ENCODE measurements at regions not wholly inside any gene's neighbourhood (a gene's known extent, or its start where the extent isn't known, plus 50 kb on each side); places are given as distances from the start of the nearest gene placed in this dataset.

- DNase-seq (ENCODE audit: insufficient read length, low spot score) (no peak), FAIRE-seq (no peak)
Observed at GRCh38 chr2:177314722-177315264, 50.3 kb upstream of the NFE2L2 start.

- DNase-seq (ENCODE audit: insufficient read length, low spot score) (no peak), FAIRE-seq (no peak)
Observed at GRCh38 chr2:177315364-177315763, 50.8 kb upstream of the NFE2L2 start.

- FAIRE-seq (no peak), DNase-seq (ENCODE audit: insufficient read length, low spot score) (no peak)
Observed at GRCh38 chr2:177316756-177317155, 52.2 kb upstream of the NFE2L2 start.

GRCh38 chr2:177317443-177317842 is 52.9 kb upstream of the NFE2L2 start:
- DNase-seq (ENCODE audit: insufficient read length, low spot score) (no peak), FAIRE-seq (no peak)

- FAIRE-seq (no peak), DNase-seq (ENCODE audit: insufficient read length, low spot score) (no peak)
Observed at GRCh38 chr2:177317857-177318256, 53.3 kb upstream of the NFE2L2 start.

- no peak for FAIRE-seq
- no peak for DNase-seq (ENCODE audit: insufficient read length, low spot score)
Observed at GRCh38 chr2:177318613-177319012, 54.1 kb upstream of the NFE2L2 start.

- FAIRE-seq: no peak
- DNase-seq (ENCODE audit: insufficient read length, low spot score): no peak
Observed at GRCh38 chr2:177320596-177320995, 56.1 kb upstream of the NFE2L2 start.

- FAIRE-seq: no peak
- no peak for DNase-seq (ENCODE audit: insufficient read length, low spot score)
Observed at GRCh38 chr2:177322801-177323261, 58.3 kb upstream of the NFE2L2 start.

GRCh38 chr2:177324797-177325196 is 60.3 kb upstream of the NFE2L2 start:
- no peak for FAIRE-seq
- no peak for DNase-seq (ENCODE audit: insufficient read length, low spot score)

- FAIRE-seq (no peak), DNase-seq (ENCODE audit: insufficient read length, low spot score) (no peak)
Observed at GRCh38 chr2:177325554-177325953, 61.0 kb upstream of the NFE2L2 start.

GRCh38 chr2:177326005-177326404 is 61.5 kb upstream of the NFE2L2 start:
- FAIRE-seq (no peak), DNase-seq (ENCODE audit: insufficient read length, low spot score) (no peak)

GRCh38 chr2:177326591-177326990 is 62.1 kb upstream of the NFE2L2 start:
- FAIRE-seq: no peak
- no peak for DNase-seq (ENCODE audit: insufficient read length, low spot score)

- FAIRE-seq (no peak), DNase-seq (ENCODE audit: insufficient read length, low spot score) (no peak)
Observed at GRCh38 chr2:177327009-177327408, 62.5 kb upstream of the NFE2L2 start.

- FAIRE-seq (no peak), DNase-seq (ENCODE audit: insufficient read length, low spot score) (no peak)
Observed at GRCh38 chr2:177328056-177328455, 63.5 kb upstream of the NFE2L2 start.

- no peak for FAIRE-seq
- no peak for DNase-seq (ENCODE audit: insufficient read length, low spot score)
Observed at GRCh38 chr2:177329064-177329463, 63.5 kb upstream of the AGPS start.

GRCh38 chr2:177331466-177331997 is 61.0 kb upstream of the AGPS start:
- DNase-seq (ENCODE audit: insufficient read length, low spot score) (no peak), FAIRE-seq (no peak)

- DNase-seq (ENCODE audit: insufficient read length, low spot score) (peak; percentile 24), FAIRE-seq (peak; percentile 89)
Observed at GRCh38 chr2:177332026-177332991, 60.3 kb upstream of the AGPS start.

GRCh38 chr2:177332992-177333388 is 59.6 kb upstream of the AGPS start:
- no peak for DNase-seq (ENCODE audit: insufficient read length, low spot score)
- FAIRE-seq: no peak

- DNase-seq (ENCODE audit: insufficient read length, low spot score) (no peak), FAIRE-seq (peak; percentile 86)
Observed at GRCh38 chr2:177334940-177335543, 57.5 kb upstream of the AGPS start.

- no peak for FAIRE-seq
- no peak for DNase-seq (ENCODE audit: insufficient read length, low spot score)
Observed at GRCh38 chr2:177335917-177336450, 56.6 kb upstream of the AGPS start.

GRCh38 chr2:177338177-177338721 is 54.3 kb upstream of the AGPS start:
- DNase-seq (ENCODE audit: insufficient read length, low spot score) (no peak), FAIRE-seq (peak; percentile 55)

Data from GM19239 (cell line).